IgD-negative memory B cell (primary cell): ENCODE measurements at regions not wholly inside any gene's neighbourhood (a gene's known extent, or its start where the extent isn't known, plus 50 kb on each side); places are given as distances from the start of the nearest gene placed in this dataset.
A peak's percentile ranks its signal among the peaks of the same experiment; 100 is the strongest.

ENCODE experiments used
- H3K27ac Mint-ChIP-seq, 3 donors: one replicate each; pipeline ENCODE4 v1.8.0; 2020 to 2022; ENCODE audit warnings: mild to moderate bottlenecking in 3 of 3, mixed read lengths in 3 of 3, moderate library complexity in 1 of 3
- H3K27me3 Mint-ChIP-seq: one replicate; pipeline ENCODE4 v1.8.0; 2021; ENCODE audit warnings: mixed read lengths
- H3K36me3 Mint-ChIP-seq: one replicate; pipeline ENCODE4 v1.8.0; 2020; ENCODE audit warnings: mild to moderate bottlenecking, mixed read lengths
- H3K4me1 Mint-ChIP-seq, 3 donors: one replicate each; pipeline ENCODE4 v1.8.0; 2020 to 2022; ENCODE audit warnings: mixed read lengths in 3 of 3, mild to moderate bottlenecking in 1 of 3
- H3K4me3 Mint-ChIP-seq, 4 donors: one replicate each; pipeline ENCODE4 v1.8.0; 2020 to 2022; ENCODE audit warnings: mild to moderate bottlenecking in 4 of 4, mixed read lengths in 4 of 4, moderate library complexity in 3 of 4
- H3K9me3 Mint-ChIP-seq, 3 donors: one replicate each; pipeline ENCODE4 v1.8.0; 2020 to 2021; ENCODE audit warnings: mixed read lengths in 3 of 3, mild to moderate bottlenecking in 1 of 3

GRCh38 chr13:99118179-99118578, 82.5 kb upstream of the UBAC2 start:
- peaks cover 0 to 3% (median 0%) of the 10 kb centered on the region in 3 donors for H3K9me3 Mint-ChIP-seq
- H3K36me3 Mint-ChIP-seq = peaks cover 2% of the 10 kb centered on the region
- H3K27ac Mint-ChIP-seq = no peak overlapping the region
- H3K4me3 Mint-ChIP-seq = no peak overlapping the region
- H3K27me3 Mint-ChIP-seq = peaks cover 5% of the 10 kb centered on the region
- H3K4me1 Mint-ChIP-seq = no peaks in the 10 kb centered on the region

DNA sequence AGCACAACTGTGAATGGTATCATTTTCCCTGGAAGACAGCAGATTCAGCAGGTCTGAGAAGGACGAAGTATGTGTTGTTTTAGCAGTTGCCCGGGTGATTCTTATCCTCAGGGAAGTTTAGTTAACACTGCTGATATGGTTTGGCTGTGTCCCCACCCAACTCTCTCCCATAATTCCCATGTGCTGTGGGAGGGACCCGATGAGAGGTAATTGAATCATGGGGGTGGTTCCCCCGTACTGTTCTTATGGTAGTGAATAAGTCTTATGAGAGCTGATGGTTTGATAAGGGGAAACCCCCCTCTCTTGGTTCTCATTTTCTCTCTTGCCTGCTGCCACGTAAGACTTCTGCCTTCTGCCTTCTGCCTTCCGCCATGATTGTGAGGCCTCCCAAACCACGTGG, 81.0 kb upstream of the UBAC2 start:
- H3K4me3 Mint-ChIP-seq = no peak overlapping the region
- H3K9me3 Mint-ChIP-seq = peaks cover 0 to 3% (median 0%) of the 10 kb centered on the region in 3 donors
- H3K4me1 Mint-ChIP-seq = peaks cover 0 to 4% (median 1%) of the 10 kb centered on the region in 3 donors
- peaks cover 13% of the 10 kb centered on the region for H3K27me3 Mint-ChIP-seq
- peak overlapping the region in 1 of 3 donors; percentile 53 for H3K27ac Mint-ChIP-seq
- peaks cover 2% of the 10 kb centered on the region for H3K36me3 Mint-ChIP-seq

GRCh38 chr13:99120751-99121150, 79.9 kb upstream of the UBAC2 start:
- Mint-ChIP-seq H3K27me3 (peaks cover 17% of the 10 kb centered on the region), H3K4me3 (no peak overlapping the region), H3K4me1 (peaks cover 0 to 10% (median 6%) of the 10 kb centered on the region in 3 donors), H3K9me3 (peaks cover 0 to 1% (median 0%) of the 10 kb centered on the region in 3 donors), H3K36me3 (no peaks in the 10 kb centered on the region), H3K27ac (peak overlapping the region in 1 of 3 donors; percentile 0)

GRCh38 chr13:99122171-99122570, 78.5 kb upstream of the UBAC2 start:
- H3K36me3 Mint-ChIP-seq = no peaks in the 10 kb centered on the region
- H3K4me3 Mint-ChIP-seq = no peak overlapping the region
- peaks cover 0 to 1% (median 1%) of the 10 kb centered on the region in 3 donors for H3K9me3 Mint-ChIP-seq
- peaks cover 17% of the 10 kb centered on the region for H3K27me3 Mint-ChIP-seq
- H3K27ac Mint-ChIP-seq = no peak overlapping the region
- H3K4me1 Mint-ChIP-seq = peaks cover 0 to 10% (median 6%) of the 10 kb centered on the region in 3 donors

DNA sequence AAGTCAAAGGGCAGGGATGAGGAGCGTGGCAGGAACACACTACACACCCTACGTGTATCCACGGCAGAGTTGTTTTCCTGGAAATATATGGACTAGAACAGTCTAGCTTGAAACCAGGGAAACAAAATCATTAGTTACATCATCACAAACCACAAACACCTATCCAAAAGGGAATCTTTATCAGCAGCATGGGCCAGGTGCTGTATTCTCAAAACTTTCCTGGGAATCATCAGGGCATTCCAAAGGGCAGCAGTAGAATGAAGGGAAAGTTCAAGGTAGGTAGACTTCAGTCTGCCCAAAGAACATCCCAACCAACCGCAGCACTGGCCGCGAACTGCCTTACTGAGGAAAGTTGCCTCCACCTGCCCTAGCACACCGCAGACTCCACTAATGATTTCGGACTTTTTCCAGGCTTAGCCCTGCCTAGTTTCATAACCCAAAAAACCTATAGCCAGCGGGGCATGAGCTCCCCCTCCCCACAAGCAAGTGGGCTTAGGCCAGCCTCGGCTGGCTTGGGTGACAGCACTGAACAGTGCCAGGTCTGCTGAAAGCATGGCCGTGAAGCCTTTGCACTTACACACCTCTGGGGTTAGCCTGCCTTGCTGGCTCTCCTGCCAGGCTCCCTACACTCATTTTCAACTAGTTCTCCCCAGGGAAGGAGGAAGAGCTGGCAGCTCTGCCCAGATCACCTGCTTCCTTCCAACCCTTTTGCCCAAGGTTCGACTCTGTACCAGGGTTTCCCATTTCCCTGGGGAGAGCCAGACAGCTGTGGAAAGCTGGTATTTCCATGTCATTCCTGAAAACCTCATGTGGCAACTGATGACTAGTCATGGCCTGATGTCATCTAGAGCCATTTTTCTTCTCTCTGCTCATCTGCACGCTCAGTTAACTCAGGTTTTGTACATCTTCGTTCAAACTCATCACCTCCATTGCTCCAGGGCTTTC, 77.3 kb upstream of the UBAC2 start:
- Mint-ChIP-seq H3K9me3 (peaks cover 0 to 1% (median 1%) of the 10 kb centered on the region in 3 donors), H3K4me3 (peak overlapping the region in 1 of 4 donors; percentile 34), H3K27ac (no peak overlapping the region), H3K36me3 (no peaks in the 10 kb centered on the region), H3K4me1 (peaks cover 0 to 10% (median 6%) of the 10 kb centered on the region in 3 donors), H3K27me3 (peaks cover 17% of the 10 kb centered on the region)

DNA sequence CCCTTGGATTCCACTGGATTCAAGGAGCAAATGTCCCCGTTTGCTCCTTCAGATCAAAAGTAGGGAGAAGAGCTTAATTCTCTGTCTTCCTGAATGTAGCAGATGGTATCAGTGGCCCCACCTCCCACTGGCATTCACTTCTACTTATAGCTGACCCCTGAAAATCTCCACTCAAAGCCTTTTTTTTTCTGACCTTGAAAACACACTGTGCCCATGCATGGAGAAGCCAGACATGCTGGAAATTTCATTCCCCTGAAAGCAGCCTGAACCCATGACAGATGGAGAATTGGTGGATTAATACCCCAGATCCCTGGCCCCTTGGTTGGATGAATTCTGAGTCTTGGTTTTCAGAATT, 76.6 kb upstream of the UBAC2 start:
- Mint-ChIP-seq H3K9me3 (peaks cover 0 to 1% (median 1%) of the 10 kb centered on the region in 3 donors), H3K4me1 (peaks cover 0 to 10% (median 6%) of the 10 kb centered on the region in 3 donors), H3K27me3 (peaks cover 17% of the 10 kb centered on the region), H3K4me3 (peak overlapping the region in 1 of 4 donors; percentile 29), H3K36me3 (no peaks in the 10 kb centered on the region), H3K27ac (no peak overlapping the region)

DNA sequence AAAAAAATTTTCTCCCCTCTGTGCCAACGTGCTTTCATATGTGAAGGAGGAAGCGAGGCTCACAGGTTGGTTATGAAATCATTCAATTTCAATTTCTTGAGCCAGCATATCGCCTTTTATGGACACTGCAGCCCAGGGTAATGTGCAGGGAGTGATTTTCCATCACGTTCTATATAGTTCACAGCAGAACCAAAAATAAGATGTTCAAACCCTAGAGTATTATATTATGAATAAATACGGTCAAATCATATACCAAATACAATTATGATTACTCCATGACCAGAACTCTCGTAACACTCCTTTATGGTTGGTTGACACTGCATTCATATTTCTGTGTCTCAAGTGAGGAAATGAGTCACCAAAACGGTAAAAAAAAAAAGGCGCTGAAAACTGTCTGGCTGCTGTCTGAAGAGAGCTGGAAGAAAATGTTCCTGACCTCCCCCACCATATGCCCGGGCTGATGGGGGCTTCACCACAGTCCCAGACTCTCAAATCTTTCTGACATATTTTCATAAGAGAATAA, 75.8 kb upstream of the UBAC2 start:
- peak overlapping the region in 1 of 4 donors; percentile 48 for H3K4me3 Mint-ChIP-seq
- H3K27me3 Mint-ChIP-seq = peaks cover 17% of the 10 kb centered on the region
- no peaks in the 10 kb centered on the region for H3K36me3 Mint-ChIP-seq
- peaks cover 0 to 1% (median 1%) of the 10 kb centered on the region in 3 donors for H3K9me3 Mint-ChIP-seq
- H3K27ac Mint-ChIP-seq = no peak overlapping the region
- H3K4me1 Mint-ChIP-seq = peaks cover 0 to 10% (median 7%) of the 10 kb centered on the region in 3 donors

DNA sequence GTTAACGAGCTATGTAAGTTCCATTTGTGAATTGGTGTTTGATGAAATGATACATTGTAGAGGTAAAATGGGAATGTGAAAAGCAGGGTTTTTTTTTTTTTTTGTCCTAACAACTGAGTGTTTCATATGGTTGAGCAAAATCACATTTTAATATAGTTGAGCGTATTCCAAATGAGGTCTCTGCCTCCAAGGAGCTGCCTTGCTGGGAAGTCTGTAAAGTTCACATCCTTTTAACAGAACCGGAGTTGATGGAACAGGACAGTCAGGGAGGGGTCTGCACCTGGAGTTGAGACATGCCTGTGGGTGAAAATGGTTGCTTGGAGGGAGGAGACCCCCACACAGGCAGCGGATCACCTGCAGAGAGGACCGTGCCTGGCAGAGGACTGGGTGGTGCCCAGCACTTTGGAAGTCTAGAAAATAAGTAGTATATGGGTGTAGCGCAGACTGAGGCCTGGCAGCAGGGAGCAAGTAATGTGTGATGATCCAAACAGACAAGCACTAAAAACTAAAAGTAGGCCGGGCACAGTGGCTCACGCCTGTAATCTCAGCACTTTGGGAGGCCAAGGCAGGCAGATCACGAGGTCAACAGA, 75.2 kb upstream of the UBAC2 start:
- H3K4me3 Mint-ChIP-seq = peak overlapping the region in 1 of 4 donors; percentile 48
- H3K27ac Mint-ChIP-seq = no peak overlapping the region
- H3K36me3 Mint-ChIP-seq = no peaks in the 10 kb centered on the region
- H3K9me3 Mint-ChIP-seq = peaks cover 0 to 1% (median 1%) of the 10 kb centered on the region in 3 donors
- H3K27me3 Mint-ChIP-seq = peaks cover 17% of the 10 kb centered on the region
- peaks cover 0 to 10% (median 7%) of the 10 kb centered on the region in 3 donors for H3K4me1 Mint-ChIP-seq

- no peak overlapping the region for H3K4me3 Mint-ChIP-seq
- H3K27ac Mint-ChIP-seq = no peak overlapping the region
- H3K27me3 Mint-ChIP-seq = peaks cover 17% of the 10 kb centered on the region
- peaks cover 0 to 10% (median 7%) of the 10 kb centered on the region in 3 donors for H3K4me1 Mint-ChIP-seq
- H3K36me3 Mint-ChIP-seq = no peaks in the 10 kb centered on the region
- peaks cover 0 to 1% (median 1%) of the 10 kb centered on the region in 3 donors for H3K9me3 Mint-ChIP-seq
These were observed 73.8 kb upstream of the UBAC2 start for GRCh38 chr13:99126821-99127220.

- Mint-ChIP-seq H3K4me1 (peaks cover 0 to 10% (median 7%) of the 10 kb centered on the region in 3 donors), H3K9me3 (peaks cover 0 to 1% (median 0%) of the 10 kb centered on the region in 3 donors), H3K36me3 (no peaks in the 10 kb centered on the region), H3K27ac (no peak overlapping the region), H3K27me3 (peaks cover 7% of the 10 kb centered on the region), H3K4me3 (no peak overlapping the region)
These were observed 71.6 kb upstream of the UBAC2 start for GRCh38 chr13:99129050-99129449.

DNA sequence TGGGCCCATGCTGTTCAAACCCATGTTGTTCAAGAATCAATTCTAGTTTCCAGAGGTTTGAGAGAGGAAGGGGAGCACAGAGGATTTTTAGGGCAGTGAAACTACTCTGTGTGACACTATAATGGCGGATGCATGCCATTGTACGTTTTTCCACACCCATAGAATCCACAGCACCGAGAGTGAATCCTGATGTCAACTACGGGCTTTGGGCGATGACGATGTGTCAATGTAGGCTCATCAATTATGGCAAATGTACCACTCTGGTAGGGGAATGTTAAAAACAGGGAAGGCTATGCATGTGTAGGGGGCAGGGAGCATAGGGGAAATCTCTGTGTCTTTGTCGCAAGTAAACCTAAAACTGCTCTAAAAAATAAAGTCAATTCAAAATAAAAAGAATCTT, 70.7 kb upstream of the UBAC2 start:
- Mint-ChIP-seq H3K27me3 (peaks cover 3% of the 10 kb centered on the region), H3K9me3 (peaks cover 0 to 1% (median 0%) of the 10 kb centered on the region in 3 donors), H3K36me3 (no peaks in the 10 kb centered on the region), H3K4me1 (peaks cover 0 to 4% (median 3%) of the 10 kb centered on the region in 3 donors), H3K4me3 (no peak overlapping the region), H3K27ac (no peak overlapping the region)

- Mint-ChIP-seq H3K27ac (peak overlapping the region in 1 of 3 donors; percentile 47), H3K36me3 (no peaks in the 10 kb centered on the region), H3K9me3 (no peaks in the 10 kb centered on the region), H3K4me3 (no peak overlapping the region), H3K4me1 (peaks cover 0 to 1% (median 0%) of the 10 kb centered on the region in 3 donors), H3K27me3 (no peaks in the 10 kb centered on the region)
These were observed 69.2 kb upstream of the UBAC2 start for GRCh38 chr13:99131410-99131809.

DNA sequence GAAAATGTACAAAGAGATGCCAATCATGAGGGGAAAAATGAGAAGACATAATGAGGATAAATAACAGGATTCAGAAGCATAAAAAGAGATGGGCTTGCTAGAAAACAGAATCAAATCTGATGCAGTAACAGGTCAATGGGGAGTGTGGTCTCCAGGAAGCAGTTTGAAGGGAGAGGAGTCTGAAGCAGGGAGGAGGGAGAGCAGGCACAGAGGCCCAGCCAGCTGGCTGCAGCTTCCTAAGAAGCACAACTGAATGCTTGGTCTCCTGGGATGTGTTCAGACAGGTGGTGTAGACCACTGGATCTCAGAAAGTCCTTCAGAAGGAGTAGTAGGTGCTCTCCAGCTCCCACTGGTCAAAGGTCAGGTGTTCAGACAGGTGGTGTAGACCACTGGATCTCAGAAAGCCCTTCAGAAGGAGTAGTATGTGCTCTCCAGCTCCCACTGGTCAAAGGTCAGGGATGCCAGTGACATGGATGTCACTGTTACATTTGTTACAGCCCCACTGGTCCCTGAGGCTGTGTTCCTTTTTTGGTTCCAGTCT, 68.3 kb upstream of the UBAC2 start:
- H3K9me3 Mint-ChIP-seq = no peaks in the 10 kb centered on the region

DNA sequence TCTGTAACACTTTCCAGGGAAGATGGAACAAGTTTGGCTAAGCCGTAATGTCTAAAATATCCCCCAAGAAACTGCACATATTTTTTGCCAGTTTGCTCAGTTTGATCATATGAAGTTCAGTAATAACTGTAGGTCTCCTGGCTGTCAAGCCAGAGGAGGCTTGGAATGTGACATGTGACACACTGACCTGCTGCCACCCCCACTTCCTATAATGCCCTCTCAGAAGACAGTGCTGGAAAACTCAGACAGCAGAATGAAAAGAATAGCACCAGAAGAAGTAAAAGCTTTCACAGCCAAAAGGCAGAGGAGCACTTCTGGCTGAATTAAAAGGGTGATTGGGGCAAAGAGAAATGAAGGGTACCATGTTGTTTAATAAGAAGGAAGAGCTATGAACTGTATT, 67.4 kb upstream of the UBAC2 start:
- H3K27ac Mint-ChIP-seq = no peak overlapping the region
- no peak overlapping the region for H3K4me3 Mint-ChIP-seq
- H3K9me3 Mint-ChIP-seq = no peaks in the 10 kb centered on the region

More for the DNA sequence above, 68.3 kb upstream of the UBAC2 start:
- Mint-ChIP-seq H3K36me3 (no peaks in the 10 kb centered on the region), H3K4me3 (no peak overlapping the region), H3K4me1 (peaks cover 0 to 1% (median 0%) of the 10 kb centered on the region in 3 donors), H3K27ac (no peak overlapping the region), H3K27me3 (no peaks in the 10 kb centered on the region)

DNA sequence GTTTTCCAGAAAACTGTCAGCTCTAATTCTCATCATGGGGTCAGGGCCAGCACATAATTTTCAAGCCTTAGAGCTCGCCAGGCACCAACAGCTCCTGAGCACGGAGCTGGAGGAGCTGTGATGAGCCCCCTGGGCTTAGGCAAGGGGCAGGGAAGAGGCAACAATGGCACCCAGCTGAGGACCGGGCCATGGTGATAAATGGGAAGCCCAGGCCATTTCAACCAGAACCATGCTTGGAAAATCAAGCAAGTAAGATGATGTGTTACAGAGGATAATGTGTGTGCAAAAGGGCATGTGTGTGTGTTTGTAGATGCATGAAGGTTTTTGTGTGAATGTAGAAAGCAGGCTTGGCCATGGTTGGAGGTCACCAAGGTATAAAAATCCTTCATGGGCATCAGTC, 66.8 kb upstream of the UBAC2 start:
- Mint-ChIP-seq H3K4me1 (peaks cover 0 to 1% (median 0%) of the 10 kb centered on the region in 3 donors), H3K27me3 (no peaks in the 10 kb centered on the region), H3K4me3 (no peak overlapping the region), H3K9me3 (no peaks in the 10 kb centered on the region), H3K36me3 (no peaks in the 10 kb centered on the region), H3K27ac (no peak overlapping the region)

More for the DNA sequence above, 67.4 kb upstream of the UBAC2 start:
- Mint-ChIP-seq H3K4me1 (peaks cover 0 to 1% (median 0%) of the 10 kb centered on the region in 3 donors), H3K36me3 (no peaks in the 10 kb centered on the region), H3K27me3 (no peaks in the 10 kb centered on the region)
